HG03039 (cell line): ENCODE measurements at regions not wholly inside any gene's neighbourhood (a gene's known extent, or its start where the extent isn't known, plus 50 kb on each side); places are given as distances from the start of the nearest gene placed in this dataset.

ENCODE experiments used
- ATAC-seq: cut with Tn5 transposase; IDR thresholded peaks from one replicate; pipeline ENCODE4 v1.9.1; 2021; ENCODE audit warnings: mild to moderate bottlenecking, moderate library complexity; ENCODE audit not compliant: unreplicated experiment

DNA sequence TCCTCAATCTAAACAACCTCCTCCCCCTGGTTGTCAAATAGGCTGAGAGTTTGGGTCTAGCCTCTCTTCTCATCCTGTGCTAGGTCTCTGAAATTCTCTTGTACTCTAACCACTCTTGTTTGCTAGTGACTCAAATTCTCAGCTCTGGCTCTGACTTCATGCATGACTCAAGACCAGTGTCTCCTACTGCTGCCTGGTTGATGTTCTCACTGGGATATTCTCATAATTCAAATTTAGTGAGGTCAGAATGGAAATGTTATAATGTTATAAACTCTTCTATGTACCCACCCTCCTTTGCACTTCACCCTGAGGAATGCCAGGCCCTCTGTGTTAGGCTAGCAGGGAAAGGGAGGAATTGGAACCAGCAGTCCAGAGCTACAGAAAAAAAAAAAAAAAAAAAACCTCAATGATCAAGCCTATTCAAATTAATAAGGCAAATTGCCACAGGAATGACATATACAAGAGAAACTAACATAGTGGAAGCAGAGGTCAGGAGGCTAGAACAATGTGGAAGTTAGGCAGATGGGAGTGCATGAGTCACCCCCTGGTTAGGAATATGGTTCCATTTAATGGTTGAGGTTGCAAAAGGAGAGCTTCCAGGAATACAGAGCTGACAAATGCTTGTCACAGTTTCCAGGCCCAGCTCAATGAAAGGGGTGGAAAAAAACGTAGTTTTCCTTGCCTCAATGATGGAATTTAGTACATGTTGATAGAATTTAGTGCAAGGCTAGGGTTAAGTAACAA, 459.5 kb downstream of the RMST start:
- no peak for ATAC-seq

DNA sequence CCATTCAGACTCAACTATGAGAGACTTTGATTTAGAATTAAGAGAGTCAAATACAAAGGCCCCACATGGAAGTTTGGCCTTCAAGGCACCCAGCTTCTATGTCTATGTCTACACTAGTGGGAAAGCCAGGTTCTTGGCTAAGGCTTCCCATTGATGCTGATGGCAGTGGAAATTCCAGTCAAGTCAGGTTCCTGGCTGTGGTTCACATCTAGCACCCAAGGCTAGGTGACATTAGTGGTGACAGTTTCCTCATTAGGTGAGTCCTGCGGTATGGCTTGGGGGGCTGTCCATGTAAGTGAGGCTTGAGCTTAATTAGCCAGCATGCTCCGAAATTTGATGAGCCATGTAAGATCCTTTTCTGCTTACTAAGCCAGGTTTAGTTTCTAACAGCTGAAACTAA, 460.9 kb downstream of the RMST start:
- no peak for ATAC-seq

GRCh38 chr12:97924122-97924521, 461.5 kb downstream of the RMST start:
- ATAC-seq = no peak

DNA sequence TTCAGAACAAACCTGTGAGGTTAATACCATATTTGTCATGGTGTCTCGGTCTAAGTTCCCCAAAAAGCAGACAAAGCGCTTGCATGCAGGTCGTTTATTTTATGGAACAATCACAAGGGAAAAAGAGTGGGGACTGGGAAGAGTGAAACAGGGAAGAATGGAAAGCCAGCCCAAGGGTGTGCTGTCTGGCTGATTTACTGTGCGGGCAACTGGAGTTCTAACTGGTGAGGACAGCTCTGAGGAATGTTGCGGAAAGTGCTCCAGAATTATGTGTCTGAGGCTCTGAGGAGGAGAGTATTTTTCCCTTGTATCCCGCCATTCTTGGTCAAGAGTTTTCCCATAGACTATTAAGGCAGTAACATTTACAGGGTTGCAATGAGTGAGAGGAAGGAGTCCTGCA, 465.4 kb downstream of the RMST start:
- ATAC-seq = no peak

- no peak for ATAC-seq
Observed at GRCh38 chr12:97936165-97936564, 473.6 kb downstream of the RMST start.

DNA sequence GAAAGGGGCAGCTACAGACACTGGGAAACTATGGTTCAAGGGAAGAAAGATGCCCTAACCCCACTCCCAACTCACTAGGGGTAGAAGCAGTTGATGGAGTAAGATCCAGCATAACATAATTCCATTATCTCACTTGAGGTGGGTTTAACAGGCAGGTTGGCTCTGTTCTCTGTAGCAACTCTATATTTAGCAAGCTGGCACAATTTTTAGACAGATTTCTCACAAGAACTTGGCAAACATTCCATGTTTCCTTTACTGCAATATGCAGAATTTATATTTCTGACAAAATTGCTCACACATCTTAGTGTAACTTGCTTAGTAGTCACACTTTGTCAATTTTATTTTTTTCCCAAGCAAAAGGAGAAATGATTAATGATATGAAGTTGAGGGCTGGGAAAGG, 475.4 kb downstream of the RMST start:
- no peak for ATAC-seq

DNA sequence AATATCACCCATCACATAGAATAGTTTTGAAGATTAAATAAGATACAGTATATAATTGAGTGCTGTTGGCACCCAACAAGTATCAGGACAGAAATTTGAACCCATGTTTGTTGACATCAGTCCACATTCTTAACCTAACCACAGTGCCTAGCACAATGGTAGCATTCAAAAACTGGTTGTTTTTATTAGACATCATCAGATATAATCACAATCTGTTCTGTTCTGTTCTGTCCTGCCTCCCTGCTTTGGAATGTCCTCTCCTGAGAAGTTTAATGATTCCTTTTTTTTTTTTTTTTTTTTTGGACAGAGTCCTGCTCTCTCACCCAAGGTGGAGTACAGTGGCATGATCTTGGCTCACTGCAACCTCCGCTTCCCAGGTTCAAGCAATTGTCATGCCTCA, 476.6 kb downstream of the RMST start:
- no peak for ATAC-seq

DNA sequence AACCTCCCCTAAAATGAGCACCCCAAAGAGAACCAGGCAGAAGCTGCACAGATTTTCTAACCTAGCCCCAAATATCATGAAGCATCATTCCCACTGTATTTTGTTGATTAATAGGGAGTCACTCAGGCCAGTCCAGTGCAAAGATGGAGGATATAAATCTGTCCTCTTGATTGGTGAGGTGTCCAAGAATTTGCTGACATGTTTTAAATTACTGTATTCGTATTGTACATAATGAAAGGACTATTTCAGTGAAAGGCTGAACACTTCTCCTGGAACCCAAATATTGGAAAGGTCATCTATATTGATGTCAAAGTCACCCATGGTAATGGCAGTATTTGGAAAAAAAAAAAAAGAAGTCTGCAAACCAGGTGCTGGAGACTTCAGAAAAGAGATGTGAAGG, 477.5 kb downstream of the RMST start:
- ATAC-seq = no peak

- ATAC-seq = no peak
Observed at GRCh38 chr12:97940629-97941028, 478.0 kb downstream of the RMST start.

DNA sequence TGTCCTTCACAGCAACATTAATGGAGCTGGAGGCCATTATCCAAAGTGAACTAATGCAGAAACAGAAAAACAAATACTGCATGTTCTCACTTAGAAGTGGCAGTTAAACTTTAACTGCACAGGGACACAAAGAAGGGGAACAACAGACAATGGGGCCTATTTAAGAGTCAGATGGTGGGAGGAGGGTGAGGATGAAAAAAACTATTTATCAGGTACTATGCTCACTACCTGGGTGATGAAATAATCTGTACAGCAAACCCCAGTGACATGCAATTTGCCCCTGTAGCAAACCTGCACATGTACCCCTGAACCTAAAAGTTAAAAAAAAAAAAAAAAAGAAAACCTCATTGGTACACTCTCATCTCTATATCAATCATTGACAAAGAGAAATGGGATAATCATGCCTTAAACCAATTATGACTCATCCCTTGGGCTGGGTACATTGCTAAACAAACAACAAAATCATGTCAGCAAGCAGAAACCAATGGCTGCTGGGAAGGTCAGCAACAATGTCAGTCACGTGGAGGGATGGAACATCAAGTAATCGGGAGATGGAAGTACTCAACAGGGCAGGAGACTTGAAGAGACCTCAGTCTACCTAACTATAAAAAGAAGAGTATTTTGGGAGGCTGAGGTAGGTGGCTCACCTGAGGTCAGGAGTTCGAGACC, 479.2 kb downstream of the RMST start:
- ATAC-seq = no peak

DNA sequence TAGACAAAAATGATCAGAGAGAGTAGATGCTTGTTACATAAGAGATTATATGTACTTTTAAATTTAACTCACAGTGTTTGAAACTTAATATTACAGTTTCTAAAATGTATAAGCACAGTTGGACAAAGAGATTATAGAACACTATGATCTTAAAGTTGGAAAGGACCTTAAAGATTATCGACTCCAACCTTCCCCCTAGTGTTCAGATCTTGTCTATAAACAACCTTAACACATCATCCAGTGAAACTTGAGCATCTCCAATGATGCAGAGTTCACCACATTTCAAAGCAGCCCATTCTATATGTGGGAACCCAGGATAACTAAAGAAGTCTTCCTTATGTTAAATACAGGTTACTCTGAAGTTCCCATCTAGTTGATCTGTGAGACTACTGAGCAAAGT, 480.8 kb downstream of the RMST start:
- ATAC-seq = no peak

GRCh38 chr12:97944576-97944975, 482.0 kb downstream of the RMST start:
- no peak for ATAC-seq

DNA sequence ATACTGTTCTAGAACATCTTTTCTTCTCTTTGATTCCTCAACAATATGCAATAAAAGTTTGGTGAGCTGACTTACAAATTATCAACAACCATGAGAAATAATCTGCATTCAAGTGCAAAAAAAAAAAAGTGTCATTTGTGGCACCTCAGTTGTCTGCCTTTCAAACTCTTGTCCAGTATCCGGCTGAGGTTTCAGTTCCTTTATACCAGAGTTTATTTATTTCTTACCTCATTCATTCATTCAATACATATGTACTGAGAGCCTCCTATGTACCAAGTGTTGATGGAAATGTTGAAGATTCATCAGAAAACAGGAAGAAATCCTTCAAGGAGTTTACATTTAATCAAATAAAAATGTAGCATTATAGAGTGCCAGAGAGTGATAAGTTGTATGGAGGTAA, 484.1 kb downstream of the RMST start:
- ATAC-seq = no peak

- no peak for ATAC-seq
Observed at GRCh38 chr12:97948591-97948990, 486.0 kb downstream of the RMST start.

DNA sequence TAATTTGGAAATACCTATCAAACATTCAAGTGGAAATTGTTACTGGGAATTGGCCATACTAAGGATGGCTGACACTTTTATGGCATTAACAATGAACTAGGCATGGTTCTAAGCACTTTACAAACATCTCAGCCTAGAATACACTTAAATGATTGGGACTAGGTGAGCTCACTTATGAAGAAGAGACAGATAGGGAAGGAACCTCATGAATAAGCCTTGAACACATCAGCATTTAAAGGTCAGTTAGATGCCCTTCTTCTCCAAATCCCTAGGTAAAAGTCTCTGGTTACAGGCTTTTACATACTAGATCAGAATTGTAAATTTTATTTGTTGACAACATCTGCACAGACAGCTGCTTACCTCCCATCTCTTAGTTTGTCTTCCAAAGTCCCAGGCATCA, 488.6 kb downstream of the RMST start:
- ATAC-seq = no peak

DNA sequence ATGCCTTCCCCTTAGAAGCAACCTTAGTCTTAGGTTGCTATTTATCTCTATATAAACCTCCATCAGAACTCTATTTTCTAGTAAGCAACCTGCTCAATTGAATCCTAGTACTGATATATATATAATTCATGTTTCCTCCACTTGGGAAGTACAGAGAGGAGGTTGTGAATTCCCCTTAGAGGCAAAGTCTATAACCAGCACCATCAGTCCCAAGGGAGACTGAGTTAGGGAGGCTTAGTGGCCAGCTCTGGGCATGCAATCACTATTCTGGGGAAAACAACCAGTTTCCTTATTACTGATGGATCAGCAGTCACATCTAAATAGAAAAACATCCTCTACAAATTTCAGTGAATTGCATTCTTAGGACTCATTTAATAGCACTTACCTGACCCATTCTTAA, 489.1 kb downstream of the RMST start:
- no peak for ATAC-seq

- no peak for ATAC-seq
Observed at GRCh38 chr12:97957109-97957508, 494.5 kb downstream of the RMST start.

DNA sequence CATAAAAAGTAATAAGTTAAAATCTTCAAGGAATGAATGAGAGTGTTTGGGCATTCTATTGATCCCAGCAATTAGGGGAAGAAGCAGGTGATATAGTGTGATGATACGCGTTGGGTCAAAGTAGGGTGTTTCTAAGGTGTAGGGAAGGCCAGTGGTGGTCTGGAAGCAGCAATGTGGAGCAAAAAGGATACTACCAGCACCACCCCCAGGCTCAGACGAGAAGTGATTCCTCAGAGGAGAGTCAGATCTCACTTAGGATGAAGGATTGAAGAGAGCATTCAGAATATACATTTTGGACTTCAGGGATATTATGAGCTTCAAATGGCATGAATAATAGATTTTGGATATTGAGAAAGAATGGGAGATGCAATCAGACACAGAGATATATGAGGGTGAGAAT, 497.6 kb downstream of the RMST start:
- ATAC-seq = no peak

DNA sequence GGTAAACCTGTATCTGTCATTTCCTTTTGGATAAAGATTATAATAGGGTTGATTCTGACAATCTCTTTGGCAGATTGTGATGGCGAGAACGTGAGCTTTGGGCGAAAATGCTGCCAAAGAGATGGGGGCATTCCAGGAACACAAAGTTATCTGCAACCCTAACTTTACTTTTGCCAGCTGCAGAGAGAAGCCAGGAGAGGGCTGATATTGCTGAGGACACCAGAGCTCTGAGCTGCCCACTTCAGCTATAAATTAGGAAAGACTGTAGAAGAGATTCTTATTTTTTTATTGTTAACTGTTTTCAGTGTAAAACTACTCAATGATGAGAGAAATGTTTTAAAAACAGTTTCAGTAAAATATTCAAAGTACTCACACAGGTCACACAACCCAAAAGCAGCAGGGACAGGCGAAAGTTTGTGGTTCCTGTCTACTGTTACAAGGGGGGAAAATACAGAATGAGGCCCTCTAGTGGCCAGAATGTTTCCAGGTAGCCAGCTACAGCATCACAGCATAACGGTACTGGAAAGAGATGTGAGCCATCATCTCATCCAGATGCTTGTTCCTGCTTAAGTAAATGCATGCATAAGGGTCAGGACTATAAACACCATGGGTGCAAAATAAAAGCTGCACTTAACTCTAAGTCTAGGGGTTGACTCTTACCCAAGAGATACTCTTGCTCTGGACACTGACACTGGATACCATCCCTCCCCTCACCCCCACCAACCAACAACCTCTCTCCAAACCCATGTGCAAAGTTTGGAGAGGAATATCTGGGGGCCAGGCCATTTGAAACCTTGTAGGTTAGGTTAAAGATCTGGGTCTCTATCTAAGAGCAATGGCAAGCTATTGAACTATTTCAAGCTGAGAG, 498.4 kb downstream of the RMST start:
- ATAC-seq = peak; percentile 89

- no peak for ATAC-seq
Observed at GRCh38 chr12:97967831-97968230, 505.2 kb downstream of the RMST start.

GRCh38 chr12:97968641-97969197, 506.1 kb downstream of the RMST start:
- no peak for ATAC-seq
